Testis (tissue), 2 donors: ENCODE measurements at regions not wholly inside any gene's neighbourhood (a gene's known extent, or its start where the extent isn't known, plus 50 kb on each side); places are given as distances from the start of the nearest gene placed in this dataset.

Source experiments
- CTCF ChIP-seq, 3 experiments: fragments of 450-650 bp in 2 of 3; fragments of 200-600 bp in 1 of 3; sonication (generic) in 1 of 3; IDR thresholded peaks; one replicate each; pipeline ENCODE4 v1.5.1; 2016 to 2019; ENCODE audit warnings: antibody characterized with exemption in 3 of 3, mild to moderate bottlenecking in 2 of 3, moderate library complexity in 1 of 3
- POLR2A ChIP-seq: fragments of 450-650 bp; IDR thresholded peaks from one replicate; pipeline ENCODE4 v1.6.1; 2017; ENCODE audit warnings: antibody characterized with exemption, mild to moderate bottlenecking, moderate library complexity

GRCh38 chr3:30203301-30203700, 403.1 kb upstream of the TGFBR2 start:
- TF ChIP-seq CTCF (IDR thresholded peaks at IDR 0.05) (no peak), POLR2A (no peak)
